Right lobe of liver (tissue), 6 donors: ENCODE measurements at regions not wholly inside any gene's neighbourhood (a gene's known extent, or its start where the extent isn't known, plus 50 kb on each side); places are given as distances from the start of the nearest gene placed in this dataset.

Experiments used
- ATAC-seq, 4 donors: fragments of 200-7000 bp; cut with Tn5 transposase; one replicate each; pipeline ENCODE4 v1.9.1; 2020; ENCODE audit warnings: mild to moderate bottlenecking in 4 of 4, moderate library complexity in 4 of 4
- DNase-seq, 3 donors: peaks; one replicate each; pipeline ENCODE4 v3.0.0-alpha.2; 2020
- H3K27ac ChIP-seq, 3 donors: fragments of 200-600 bp; one replicate each; pipeline ENCODE4 v1.8.0; 2022
- H3K27me3 ChIP-seq, 2 donors: fragments of 200-600 bp; one replicate each; pipeline ENCODE4 v1.8.0; 2022
- H3K36me3 ChIP-seq, 4 donors: fragments of 200-600 bp; sonication (generic) in 1 of 4; one replicate each; pipeline versions ENCODE4 v1.5.1 to v1.8.0; 2017 to 2022; ENCODE audit warnings: control low read depth in 1 of 4
- H3K4me1 ChIP-seq, 4 donors: fragments of 200-600 bp; sonication (generic) in 1 of 4; one replicate each; pipeline versions ENCODE4 v1.5.1 to v1.8.0; 2017 to 2022; ENCODE audit warnings: control low read depth in 1 of 4
- H3K4me3 ChIP-seq, 3 donors: fragments of 200-600 bp; one replicate each; pipeline ENCODE4 v1.8.0; 2022
- H3K9me3 ChIP-seq, 4 donors: fragments of 200-600 bp; sonication (generic) in 1 of 4; one replicate each; pipeline versions ENCODE4 v1.5.1 to v1.8.0; 2017 to 2022; ENCODE audit warnings: control low read depth in 1 of 4
- CTCF ChIP-seq, 4 donors: fragments of 200-600 bp in 3 of 4; fragments of 450-650 bp in 1 of 4; IDR thresholded peaks; one replicate each; pipeline versions ENCODE4 v1.5.1 to v1.8.0; 2016 to 2022; ENCODE audit warnings: antibody characterized with exemption in 4 of 4, mild to moderate bottlenecking in 2 of 4
- POLR2A ChIP-seq: fragments of 450-650 bp; IDR thresholded peaks from one replicate; pipeline ENCODE4 v1.6.1; 2017; ENCODE audit warnings: antibody characterized with exemption, mild to moderate bottlenecking
- WGBS: methylation state at CpG from one replicate; pipeline ENCODE4 v1.1.6; 2018; ENCODE audit warnings: low coverage, low lambda C conversion rate; ENCODE audit not compliant: insufficient coverage; ENCODE audit errors: missing lambda C conversion rate; 5-methylcytosine and 5-hydroxymethylcytosine counted together
- intact Hi-C, 2 donors: fragments of 100-400 bp; cut with DNase I; formaldehyde crosslinking; loops; one replicate each; pipeline versions ENCODE4 v1.11.2 to v1.14.1; 2022
- donor health status: DM: no; HTN: yes; CAD: no.
- donor health status: DM: no; HTN: no; CAD: no.
- donor health status: DM: no; HTN: no; CAD: no.
- donor health status: DM: no; HTN: yes; CAD: no.
- donor health status: DM: no; HTN: yes; CAD: no.

- no peaks in the 10 kb centered on the region for H3K27me3 ChIP-seq
- ATAC-seq = no peak
- 27% methylated on average over 7 of the region's 7 CpGs for WGBS
These were observed 106.2 kb upstream of the CCDC91 start for GRCh38 chr12:28083840-28084678.

GRCh38 chr12:28086521-28087155 is 103.6 kb upstream of the CCDC91 start:
- Histone ChIP-seq H3K27ac (no peak overlapping the region), H3K4me3 (no peak overlapping the region), H3K9me3 (no peaks in the 10 kb centered on the region), H3K4me1 (no peaks in the 10 kb centered on the region), H3K27me3 (no peaks in the 10 kb centered on the region), H3K36me3 (no peaks in the 10 kb centered on the region)
- no peak for ATAC-seq
- intact Hi-C loops = no loop called here
- WGBS = 48% methylated on average over 8 of the region's 8 CpGs
- TF ChIP-seq POLR2A (no peak), CTCF (IDR thresholded peaks at IDR 0.05) (no peak)
- DNase-seq = no peak

More at GRCh38 chr12:28083840-28084678, 106.2 kb upstream of the CCDC91 start:
- no peaks in the 10 kb centered on the region for H3K36me3 ChIP-seq
- H3K9me3 ChIP-seq = no peaks in the 10 kb centered on the region
- H3K4me1 ChIP-seq = no peaks in the 10 kb centered on the region
- H3K4me3 ChIP-seq = no peak overlapping the region
- TF ChIP-seq POLR2A = no peak
- no peak for TF ChIP-seq CTCF (IDR thresholded peaks at IDR 0.05)
- no peak for DNase-seq
- no peak overlapping the region for H3K27ac ChIP-seq
- intact Hi-C loops = no loop called here

GRCh38 chr12:28088566-28089272 is 101.5 kb upstream of the CCDC91 start:
- TF ChIP-seq POLR2A = no peak
- H3K4me1 ChIP-seq = no peaks in the 10 kb centered on the region
- no peak for DNase-seq
- no peak for ATAC-seq
- no peak overlapping the region for H3K27ac ChIP-seq
- H3K4me3 ChIP-seq = no peak overlapping the region
- H3K9me3 ChIP-seq = no peaks in the 10 kb centered on the region
- H3K27me3 ChIP-seq = no peaks in the 10 kb centered on the region
- WGBS = 45% methylated on average over 3 of the region's 3 CpGs
- intact Hi-C loops = no loop called here
- no peaks in the 10 kb centered on the region for H3K36me3 ChIP-seq

- H3K9me3 ChIP-seq = no peaks in the 10 kb centered on the region
- no peak overlapping the region for H3K4me3 ChIP-seq
- TF ChIP-seq POLR2A (no peak), CTCF (IDR thresholded peaks at IDR 0.05) (no peak)
- DNase-seq (no peak), ATAC-seq (no peak)
- no peaks in the 10 kb centered on the region for H3K27me3 ChIP-seq
- 34% methylated on average over 5 of the region's 5 CpGs for WGBS
- intact Hi-C loops = no loop called here
- H3K4me1 ChIP-seq = no peaks in the 10 kb centered on the region
- H3K27ac ChIP-seq = no peak overlapping the region
- no peaks in the 10 kb centered on the region for H3K36me3 ChIP-seq
These were observed 100.9 kb upstream of the CCDC91 start for GRCh38 chr12:28089338-28089737.

DNA sequence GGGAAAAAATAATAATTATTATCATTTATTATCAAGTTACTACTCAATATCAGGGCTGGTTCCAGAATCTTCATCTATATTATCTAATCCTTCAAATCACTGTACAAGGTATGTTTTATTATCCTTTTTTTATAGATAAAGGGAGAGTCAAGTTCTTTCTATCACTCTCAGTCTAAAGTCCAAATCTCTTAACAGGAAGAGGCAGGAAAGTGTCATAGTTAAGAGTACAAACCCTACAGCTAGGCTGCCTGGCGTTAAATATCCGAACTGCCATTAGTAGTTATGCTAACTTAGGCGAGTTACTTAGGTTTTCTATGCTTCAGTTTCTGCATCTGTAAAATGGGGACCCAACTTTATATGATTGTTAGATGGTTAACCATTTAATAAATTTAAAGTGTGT is 99.4 kb upstream of the CCDC91 start:
- H3K36me3 ChIP-seq = no peaks in the 10 kb centered on the region
- ATAC-seq (no peak), DNase-seq (no peak)
- H3K9me3 ChIP-seq = no peaks in the 10 kb centered on the region
- H3K4me3 ChIP-seq = no peak overlapping the region
- no peaks in the 10 kb centered on the region for H3K27me3 ChIP-seq
- TF ChIP-seq CTCF (IDR thresholded peaks at IDR 0.05) (no peak), POLR2A (no peak)
- 94% methylated on average over 3 of the region's 3 CpGs for WGBS
- no peak overlapping the region for H3K27ac ChIP-seq
- intact Hi-C loops = no loop called here
- H3K4me1 ChIP-seq = no peaks in the 10 kb centered on the region
